GM12872 (cell line): ENCODE measurements at regions not wholly inside any gene's neighbourhood (a gene's known extent, or its start where the extent isn't known, plus 50 kb on each side); places are given as distances from the start of the nearest gene placed in this dataset.

ENCODE experiments used
- TF ChIP-seq, protein P1 (sequence below): IDR thresholded peaks from 3 replicates; pipeline ENCODE4 v1.5.1; 2011; ENCODE audit warnings: low read depth, mild to moderate bottlenecking, low read length, moderate library complexity; ENCODE audit not compliant: insufficient read depth

DNA sequence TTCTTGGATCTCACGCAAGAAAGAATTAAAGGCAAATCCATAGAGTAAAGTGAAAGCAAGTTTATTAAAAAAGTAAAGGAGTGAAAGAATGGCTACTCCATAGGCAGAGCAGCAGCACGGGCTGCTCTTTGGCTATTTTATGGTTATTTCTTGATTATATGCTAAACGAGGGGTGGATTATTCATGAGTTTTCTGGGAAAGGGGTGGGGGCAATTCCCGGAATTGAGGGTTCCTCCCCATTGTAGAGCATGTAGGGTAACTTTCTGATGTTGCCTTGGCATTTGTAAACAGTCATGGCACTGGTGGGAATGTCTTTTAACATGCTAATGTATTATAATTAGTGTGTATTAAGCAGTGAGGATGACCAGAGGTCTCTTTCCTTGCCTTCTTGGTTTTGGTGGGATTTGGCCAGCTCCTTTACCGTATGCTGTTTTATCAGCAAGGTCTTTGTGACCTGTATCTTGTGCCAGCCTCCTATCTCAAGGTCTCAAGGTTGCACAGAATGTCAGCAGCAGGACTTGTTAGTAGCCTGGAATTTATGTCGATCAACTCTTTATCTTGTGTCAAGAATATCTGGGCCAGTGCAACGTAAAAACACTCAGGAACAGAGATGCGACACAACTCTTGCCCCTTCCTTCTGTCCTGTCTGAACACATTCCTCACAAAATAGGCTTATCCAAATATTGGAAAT lies 931.4 kb downstream of the QKI start:
- TF ChIP-seq, protein P1, sequence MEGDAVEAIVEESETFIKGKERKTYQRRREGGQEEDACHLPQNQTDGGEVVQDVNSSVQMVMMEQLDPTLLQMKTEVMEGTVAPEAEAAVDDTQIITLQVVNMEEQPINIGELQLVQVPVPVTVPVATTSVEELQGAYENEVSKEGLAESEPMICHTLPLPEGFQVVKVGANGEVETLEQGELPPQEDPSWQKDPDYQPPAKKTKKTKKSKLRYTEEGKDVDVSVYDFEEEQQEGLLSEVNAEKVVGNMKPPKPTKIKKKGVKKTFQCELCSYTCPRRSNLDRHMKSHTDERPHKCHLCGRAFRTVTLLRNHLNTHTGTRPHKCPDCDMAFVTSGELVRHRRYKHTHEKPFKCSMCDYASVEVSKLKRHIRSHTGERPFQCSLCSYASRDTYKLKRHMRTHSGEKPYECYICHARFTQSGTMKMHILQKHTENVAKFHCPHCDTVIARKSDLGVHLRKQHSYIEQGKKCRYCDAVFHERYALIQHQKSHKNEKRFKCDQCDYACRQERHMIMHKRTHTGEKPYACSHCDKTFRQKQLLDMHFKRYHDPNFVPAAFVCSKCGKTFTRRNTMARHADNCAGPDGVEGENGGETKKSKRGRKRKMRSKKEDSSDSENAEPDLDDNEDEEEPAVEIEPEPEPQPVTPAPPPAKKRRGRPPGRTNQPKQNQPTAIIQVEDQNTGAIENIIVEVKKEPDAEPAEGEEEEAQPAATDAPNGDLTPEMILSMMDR: no peak

DNA sequence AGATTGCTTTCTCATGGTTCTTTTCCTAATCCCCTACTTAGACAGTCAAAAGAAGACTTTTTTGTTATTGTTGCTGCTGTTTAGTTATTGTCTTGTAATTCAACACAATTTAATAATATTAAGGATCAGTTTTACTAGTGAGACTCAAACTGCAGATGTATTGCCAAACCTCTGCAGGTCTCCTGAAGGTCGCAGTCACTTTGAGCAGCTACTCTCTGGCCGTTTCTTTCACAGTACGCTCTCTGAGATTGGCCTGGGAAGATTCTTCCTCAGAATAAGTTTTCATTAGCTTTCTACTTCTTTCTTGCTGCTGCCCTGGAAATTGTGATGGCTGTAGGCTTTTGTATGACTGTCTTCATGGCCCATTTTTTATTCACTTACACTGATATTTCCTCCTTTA lies 930.8 kb downstream of the QKI start:
- TF ChIP-seq, protein P1: no peak

DNA sequence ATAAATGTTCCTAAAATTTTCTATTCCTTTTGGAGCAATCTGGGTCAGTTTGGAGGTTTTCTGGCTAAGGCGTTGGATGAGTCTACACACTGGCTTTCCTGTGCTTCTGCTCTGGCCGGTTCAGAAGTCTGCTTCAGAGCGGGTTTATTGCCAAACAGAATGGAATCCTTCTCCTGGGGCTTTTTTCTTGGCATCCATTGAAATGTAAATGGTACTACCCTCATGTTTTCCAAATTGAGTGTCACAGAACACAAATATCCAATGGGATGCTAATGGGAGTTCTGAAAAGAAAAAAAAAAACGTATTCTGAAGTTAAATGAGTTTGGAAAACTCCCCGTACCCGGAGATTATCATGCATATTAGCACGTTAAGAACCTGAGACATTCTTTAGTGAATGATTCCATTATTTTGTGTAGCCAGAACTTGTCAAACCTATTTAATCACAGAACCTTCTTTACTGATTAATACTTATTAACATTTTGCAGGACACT lies 930.3 kb downstream of the QKI start:
- TF ChIP-seq, protein P1: no peak

DNA sequence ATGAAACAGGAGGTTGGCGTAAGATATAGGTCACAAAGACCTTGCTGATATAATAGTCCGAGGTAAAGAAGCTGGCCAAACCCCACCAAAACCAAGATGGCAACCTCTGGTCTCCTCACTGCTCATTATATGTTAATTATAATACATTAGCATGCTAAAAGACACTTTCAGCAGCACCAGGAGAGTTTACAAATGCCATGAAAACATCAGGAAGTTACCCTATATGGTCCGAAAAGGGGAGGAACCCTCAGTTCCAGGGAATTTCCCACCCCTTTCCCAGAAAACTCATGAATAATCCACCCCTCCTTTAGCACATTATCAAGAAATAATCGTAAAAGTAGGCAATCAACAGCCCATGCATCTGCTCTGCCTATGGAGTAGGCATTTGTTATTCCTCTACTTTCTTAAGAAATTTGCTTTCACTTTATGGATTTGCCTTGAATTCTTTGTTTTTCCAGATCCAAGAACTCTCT lies 923.4 kb downstream of the QKI start:
- TF ChIP-seq, protein P1: no peak

DNA sequence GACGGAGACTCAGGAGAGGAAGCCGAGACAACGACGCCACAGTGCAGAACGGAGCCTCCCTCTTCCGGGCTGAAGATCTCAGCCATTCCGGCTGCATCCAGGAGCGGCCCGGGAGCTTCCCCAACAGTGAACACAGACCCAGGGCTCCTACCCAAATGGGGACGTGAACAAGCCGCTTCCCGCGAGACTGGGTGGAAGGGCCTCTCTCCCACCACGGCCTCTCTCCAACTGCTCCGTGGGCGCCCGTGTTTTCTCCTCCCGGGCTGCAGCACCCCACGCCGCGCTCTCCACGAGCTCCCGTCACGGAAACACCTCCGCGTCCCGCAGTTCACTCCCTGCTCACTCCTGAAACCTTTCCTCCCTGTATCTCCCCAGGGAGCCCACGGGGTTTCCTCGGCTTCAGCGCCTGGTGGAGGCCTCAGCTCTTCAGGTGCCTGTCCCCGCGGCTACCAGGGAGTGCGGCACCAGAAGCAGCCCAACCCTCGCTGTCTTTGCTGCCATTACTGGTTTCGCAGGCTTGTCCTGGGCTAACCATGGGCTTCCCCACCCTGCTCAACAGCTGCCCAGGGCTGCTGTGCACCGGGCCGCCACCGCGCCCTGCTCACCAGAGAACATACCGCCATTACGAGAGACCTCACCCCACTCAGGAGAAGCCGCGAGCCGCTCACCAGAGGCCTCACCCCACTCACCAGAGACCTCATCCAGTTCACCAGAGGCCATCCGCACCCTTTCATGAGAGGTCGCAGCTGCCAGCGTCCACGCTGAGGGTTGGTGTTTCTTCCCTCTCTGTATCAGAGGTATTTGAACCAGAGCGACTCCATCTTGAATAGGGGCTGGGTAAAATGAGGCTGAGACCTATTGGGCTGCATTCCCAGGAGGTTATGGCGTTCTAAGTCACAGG lies 922.8 kb downstream of the QKI start:
- TF ChIP-seq, protein P1: no peak

DNA sequence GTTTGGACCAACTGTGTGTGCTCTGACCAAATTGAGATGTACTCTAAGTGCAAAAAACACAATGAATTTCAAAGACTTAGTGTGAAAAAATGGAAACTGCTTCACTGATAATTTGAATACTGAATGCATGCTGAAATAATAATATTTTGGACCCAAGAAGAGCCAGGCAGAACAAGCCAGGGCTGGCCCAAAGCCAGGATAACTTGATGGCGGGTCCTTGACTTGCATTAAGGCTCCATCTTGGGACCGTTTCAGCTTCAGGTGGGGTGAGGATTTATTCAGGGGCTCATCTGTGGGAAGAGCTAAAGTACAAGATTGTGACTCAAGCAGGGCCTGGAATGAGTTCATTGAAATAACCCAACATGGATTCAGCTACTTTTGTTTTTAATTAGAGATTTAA lies 921.9 kb downstream of the QKI start:
- TF ChIP-seq, protein P1: no peak

DNA sequence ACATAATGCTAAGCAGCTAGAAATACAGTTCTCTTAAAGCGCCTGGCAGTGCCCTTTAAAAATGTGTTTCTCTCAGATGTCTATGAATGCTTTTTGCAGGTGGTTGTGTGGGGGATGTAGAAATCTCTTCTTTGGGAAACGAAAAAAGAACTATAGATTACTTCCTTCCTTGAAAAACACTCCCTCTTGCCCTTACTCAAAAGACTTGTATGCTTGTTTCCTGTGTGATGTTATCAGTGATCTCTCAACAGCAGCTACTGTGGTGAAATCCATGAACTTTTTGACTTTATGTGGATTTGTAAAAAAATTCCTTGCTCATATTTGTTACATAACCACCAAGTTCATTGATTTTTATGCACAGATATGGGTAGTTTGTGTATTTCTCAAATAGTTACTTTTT lies 916.5 kb downstream of the QKI start:
- TF ChIP-seq, protein P1: no peak
